H9 (cell line): ENCODE measurements at regions not wholly inside any gene's neighbourhood (a gene's known extent, or its start where the extent isn't known, plus 50 kb on each side); places are given as distances from the start of the nearest gene placed in this dataset.
"Not testable (repeated sequence)": the region's sequence is repeated elsewhere in the genome, so short reads cannot be mapped to it uniquely, and the experiment has no call there.

Experiments used
- DNase-seq: peaks from one replicate; pipeline ENCODE4 v3.0.0-alpha.2; 2017
- H2AFZ ChIP-seq: one replicate; pipeline ENCODE4 v1.6.1; 2013; ENCODE audit warnings: mild to moderate bottlenecking, low read length, control low read depth, moderate library complexity
- H2AK5ac ChIP-seq: 2 replicates; pipeline ENCODE4 v1.6.1; 2013; ENCODE audit warnings: low read length, control low read depth, mixed read lengths; ENCODE audit not compliant: insufficient read length
- H2BK120ac ChIP-seq: one replicate; pipeline ENCODE4 v1.6.1; 2013; ENCODE audit warnings: low read depth, mild to moderate bottlenecking, low read length, control low read depth, inconsistent platforms; ENCODE audit not compliant: poor library complexity, severe bottlenecking
- H2BK12ac ChIP-seq: 2 replicates; pipeline ENCODE4 v1.6.1; 2013; ENCODE audit warnings: low read length, control low read depth, mixed read lengths, low read depth; ENCODE audit not compliant: insufficient read length
- H2BK15ac ChIP-seq: 2 replicates; pipeline ENCODE4 v1.6.1; 2013; ENCODE audit warnings: low read depth, low read length, control low read depth
- H2BK20ac ChIP-seq: one replicate; pipeline ENCODE4 v1.6.1; 2013; ENCODE audit warnings: low read depth, mild to moderate bottlenecking, low read length, control low read depth, inconsistent platforms; ENCODE audit not compliant: poor library complexity, severe bottlenecking
- H2BK5ac ChIP-seq: 2 replicates; pipeline ENCODE4 v1.6.1; 2013; ENCODE audit warnings: low read length, control low read depth, mixed read lengths; ENCODE audit not compliant: insufficient read length
- H3K14ac ChIP-seq: 2 replicates; pipeline ENCODE4 v1.6.1; 2013; ENCODE audit warnings: low read length, control low read depth; ENCODE audit not compliant: insufficient read depth
- H3K18ac ChIP-seq: 2 replicates; pipeline ENCODE4 v1.6.1; 2013; ENCODE audit warnings: low read depth, mild to moderate bottlenecking, mixed read lengths, low read length, control low read depth; ENCODE audit not compliant: insufficient read length
- H3K23ac ChIP-seq: 2 replicates; pipeline ENCODE4 v1.6.1; 2013; ENCODE audit warnings: low read length, control low read depth, mixed read lengths, low read depth; ENCODE audit not compliant: insufficient read length
- H3K23me2 ChIP-seq: 2 replicates; pipeline ENCODE4 v1.6.1; 2013; ENCODE audit warnings: low read depth, mild to moderate bottlenecking, mixed read lengths, low read length, control low read depth; ENCODE audit not compliant: insufficient read length, poor library complexity, severe bottlenecking
- H3K27ac ChIP-seq: 2 replicates; pipeline ENCODE4 v1.5.1; 2013; ENCODE audit warnings: low read length, control low read depth, mixed read lengths, low read depth; ENCODE audit not compliant: insufficient read length
- H3K27me3 ChIP-seq: 2 replicates; pipeline ENCODE4 v1.6.1; 2013; ENCODE audit warnings: low read length, control low read depth, inconsistent platforms; ENCODE audit not compliant: insufficient read depth
- H3K4ac ChIP-seq: 2 replicates; pipeline ENCODE4 v1.6.1; 2013; ENCODE audit warnings: low read depth, mild to moderate bottlenecking, control low read depth, inconsistent platforms, low read length, moderate library complexity
- H3K4me1 ChIP-seq: 2 replicates; pipeline ENCODE4 v1.6.1; 2013; ENCODE audit warnings: low read length, control low read depth, inconsistent platforms; ENCODE audit not compliant: insufficient read depth
- H3K4me2 ChIP-seq: 2 replicates; pipeline ENCODE4 v1.6.1; 2013; ENCODE audit warnings: low read length, control low read depth, mixed read lengths; ENCODE audit not compliant: insufficient read length, insufficient read depth
- H3K56ac ChIP-seq: 2 replicates; pipeline ENCODE4 v1.6.1; 2013; ENCODE audit warnings: low read depth, mild to moderate bottlenecking, mixed read lengths, low read length, control low read depth; ENCODE audit not compliant: insufficient read length
- H3K79me1 ChIP-seq: 2 replicates; pipeline ENCODE4 v1.6.1; 2013; ENCODE audit warnings: low read depth, mild to moderate bottlenecking, moderate library complexity, low read length, control low read depth, inconsistent platforms; ENCODE audit not compliant: insufficient read depth, poor library complexity, severe bottlenecking
- H3K79me2 ChIP-seq: 2 replicates; pipeline ENCODE4 v1.6.1; 2013; ENCODE audit warnings: low read length, control low read depth, inconsistent platforms; ENCODE audit not compliant: insufficient read depth
- H3K9ac ChIP-seq: 2 replicates; pipeline ENCODE4 v1.6.1; 2013; ENCODE audit warnings: low read length, control low read depth, mixed read lengths; ENCODE audit not compliant: insufficient read length; ENCODE audit errors: extremely low read depth
- H3K9me3 ChIP-seq: one replicate; pipeline ENCODE4 v1.6.1; 2013; ENCODE audit warnings: low read depth, low read length, inconsistent platforms; ENCODE audit not compliant: control insufficient read depth
- H3T11ph ChIP-seq: one replicate; pipeline ENCODE4 v1.6.1; 2013; ENCODE audit warnings: mild to moderate bottlenecking, low read length, control low read depth, inconsistent platforms
- H4K20me1 ChIP-seq: one replicate; pipeline ENCODE4 v1.6.1; 2013; ENCODE audit not compliant: control insufficient read depth, insufficient read length, insufficient read depth
- H4K5ac ChIP-seq: 2 replicates; pipeline ENCODE4 v1.6.1; 2013; ENCODE audit warnings: low read depth, mild to moderate bottlenecking, mixed read lengths, low read length, control low read depth; ENCODE audit not compliant: insufficient read length
- H4K8ac ChIP-seq: replicated peaks from 2 replicates; pipeline ENCODE4 v1.6.1; 2013; ENCODE audit warnings: low read length, control low read depth, mixed read lengths, low read depth; ENCODE audit not compliant: insufficient read length
- H4K91ac ChIP-seq: 2 replicates; pipeline ENCODE4 v1.6.1; 2013; ENCODE audit warnings: low read depth, mild to moderate bottlenecking, moderate library complexity, mixed read lengths, low read length, control low read depth; ENCODE audit not compliant: insufficient read length
- H3K27ac Mint-ChIP-seq, 3 experiments: 2 replicates in 2 of 3; 3 replicates in 1 of 3; pipeline ENCODE4 v1.8.0; 2020 to 2021; ENCODE audit warnings: mixed read lengths in 3 of 3, mild to moderate bottlenecking in 1 of 3, moderate library complexity in 1 of 3
- H3K27me3 Mint-ChIP-seq: 2 replicates; pipeline ENCODE4 v1.8.0; 2021; ENCODE audit warnings: low read depth, mild to moderate bottlenecking, moderate library complexity, mixed read lengths
- H3K36me3 Mint-ChIP-seq, 3 experiments: 2 replicates in 2 of 3; 3 replicates in 1 of 3; pipeline ENCODE4 v1.8.0; 2020 to 2021; ENCODE audit warnings: low read depth in 3 of 3, mixed read lengths in 3 of 3; ENCODE audit not compliant: insufficient read depth in 1 of 3
- H3K4me1 Mint-ChIP-seq, 2 experiments: 2 replicates each; pipeline ENCODE4 v1.8.0; 2020; ENCODE audit warnings: mixed read lengths in 2 of 2
- H3K4me3 Mint-ChIP-seq, 2 experiments: 2 replicates in 1 of 2; 3 replicates in 1 of 2; pipeline ENCODE4 v1.8.0; 2020 to 2021; ENCODE audit warnings: mild to moderate bottlenecking in 2 of 2, mixed read lengths in 2 of 2, moderate library complexity in 1 of 2
- H3K9me3 Mint-ChIP-seq, 2 experiments: 2 replicates in 1 of 2; 3 replicates in 1 of 2; pipeline ENCODE4 v1.8.0; 2020; ENCODE audit warnings: mild to moderate bottlenecking in 2 of 2, mixed read lengths in 2 of 2, moderate library complexity in 1 of 2
- WGBS: extraction: QIAGEN DNeasy Blood & Tissue Kit; methylation state at CpG from one replicate; pipeline ENCODE4 v1.1.7; 2013; ENCODE audit warnings: missing lambda C conversion rate, low lambda C conversion rate, mixed read lengths; ENCODE audit not compliant: insufficient read length; ENCODE audit errors: extremely low coverage; 5-methylcytosine and 5-hydroxymethylcytosine counted together
- TF ChIP-seq, protein P1 (sequence below): fragments of 200-600 bp; sonication (generic); conservative IDR thresholded peaks from 3 replicates; pipeline ENCODE4 v1.8.0; 2021; ENCODE audit warnings: antibody characterized with exemption, mild to moderate bottlenecking

DNA sequence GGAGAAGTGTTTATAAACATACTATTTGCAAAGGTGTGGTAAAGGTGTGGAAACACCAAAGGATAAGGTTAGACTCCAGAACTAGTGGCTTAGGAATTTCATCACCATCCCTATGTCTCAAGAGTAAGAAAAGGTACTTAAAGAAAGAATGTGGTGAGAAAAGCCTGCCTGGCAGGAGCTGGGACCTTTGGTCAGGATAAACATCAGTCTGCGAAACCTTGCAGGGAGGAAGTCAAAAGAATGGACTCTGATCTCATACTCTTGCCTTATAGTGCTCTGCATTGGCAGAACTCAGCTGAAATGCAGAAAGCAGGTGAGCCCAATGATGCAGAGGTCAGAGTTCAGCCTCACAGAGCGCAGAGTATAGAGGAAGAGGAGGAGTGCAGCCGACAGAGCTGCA, 97.2 kb upstream of the NR3C2 start:
- H3K27me3 ChIP-seq, result no peaks in the 10 kb centered on the region
- no peak overlapping the region for H2BK120ac ChIP-seq
- Mint-ChIP-seq H3K36me3 (peaks cover 4 to 10% (median 5%) of the 10 kb centered on the region in 3 experiments; a peak in 4 of 7 replicates), H3K27ac (no peak overlapping the region), H3K27me3 (no peaks in the 10 kb centered on the region), H3K4me1 (no peaks in the 10 kb centered on the region), H3K9me3 (peaks cover 5 to 8% of the 10 kb centered on the region in 2 experiments), H3K4me3 (no peak overlapping the region)
- no peak overlapping the region for H2AFZ ChIP-seq
- H3K23ac ChIP-seq, result no peak overlapping the region
- no peak overlapping the region for H3K4ac ChIP-seq
- no peak overlapping the region for H4K8ac ChIP-seq
- no peak overlapping the region for H3K27ac ChIP-seq
- no peak overlapping the region for H3K9ac ChIP-seq
- no peak overlapping the region for H3K4me2 ChIP-seq
- no peak overlapping the region for H4K91ac ChIP-seq
- H3K18ac ChIP-seq, result no peak overlapping the region
- H3K23me2 ChIP-seq, result no peaks in the 10 kb centered on the region
- no peak overlapping the region for H3T11ph ChIP-seq
- H3K4me1 ChIP-seq, result no peaks in the 10 kb centered on the region
- H3K14ac ChIP-seq, result no peak overlapping the region
- DNase-seq, result no peak
- H2BK15ac ChIP-seq, result no peak overlapping the region
- H2AK5ac ChIP-seq, result no peak overlapping the region
- H3K9me3 ChIP-seq, result no peaks in the 10 kb centered on the region
- H2BK12ac ChIP-seq, result no peak overlapping the region
- no peaks in the 10 kb centered on the region for H4K20me1 ChIP-seq
- no peak overlapping the region for H2BK20ac ChIP-seq
- TF ChIP-seq, protein P1, sequence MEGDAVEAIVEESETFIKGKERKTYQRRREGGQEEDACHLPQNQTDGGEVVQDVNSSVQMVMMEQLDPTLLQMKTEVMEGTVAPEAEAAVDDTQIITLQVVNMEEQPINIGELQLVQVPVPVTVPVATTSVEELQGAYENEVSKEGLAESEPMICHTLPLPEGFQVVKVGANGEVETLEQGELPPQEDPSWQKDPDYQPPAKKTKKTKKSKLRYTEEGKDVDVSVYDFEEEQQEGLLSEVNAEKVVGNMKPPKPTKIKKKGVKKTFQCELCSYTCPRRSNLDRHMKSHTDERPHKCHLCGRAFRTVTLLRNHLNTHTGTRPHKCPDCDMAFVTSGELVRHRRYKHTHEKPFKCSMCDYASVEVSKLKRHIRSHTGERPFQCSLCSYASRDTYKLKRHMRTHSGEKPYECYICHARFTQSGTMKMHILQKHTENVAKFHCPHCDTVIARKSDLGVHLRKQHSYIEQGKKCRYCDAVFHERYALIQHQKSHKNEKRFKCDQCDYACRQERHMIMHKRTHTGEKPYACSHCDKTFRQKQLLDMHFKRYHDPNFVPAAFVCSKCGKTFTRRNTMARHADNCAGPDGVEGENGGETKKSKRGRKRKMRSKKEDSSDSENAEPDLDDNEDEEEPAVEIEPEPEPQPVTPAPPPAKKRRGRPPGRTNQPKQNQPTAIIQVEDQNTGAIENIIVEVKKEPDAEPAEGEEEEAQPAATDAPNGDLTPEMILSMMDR, result no peak
- no peak overlapping the region for H3K56ac ChIP-seq
- H3K79me1 ChIP-seq, result no peaks in the 10 kb centered on the region
- no peaks in the 10 kb centered on the region for H3K79me2 ChIP-seq
- H4K5ac ChIP-seq, result no peak overlapping the region
- WGBS, result no CpG with 5 or more reads among the region's 3 CpGs
- no peak overlapping the region for H2BK5ac ChIP-seq

DNA sequence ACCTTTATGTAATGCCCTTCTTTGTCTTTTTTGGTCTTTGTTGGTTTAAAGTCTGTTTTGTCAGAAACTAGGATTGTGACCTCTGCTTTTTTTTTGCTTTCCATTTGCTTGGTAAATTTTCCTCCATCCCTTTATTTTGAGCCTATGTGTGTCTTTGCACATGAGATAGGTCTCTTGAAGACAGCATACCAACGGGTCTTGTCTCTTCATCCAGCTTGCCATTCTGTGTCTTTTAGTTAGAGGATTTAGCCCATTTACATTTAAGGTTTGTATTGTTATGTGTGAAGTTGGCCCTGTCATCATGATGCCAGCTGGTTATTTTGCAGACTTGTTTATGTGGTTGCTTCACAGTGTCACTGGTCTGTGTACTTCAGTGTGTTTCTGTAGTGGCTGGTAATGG, 91.6 kb upstream of the NR3C2 start:
- not testable (repeated sequence) for H3K27me3 ChIP-seq, H2BK5ac ChIP-seq, H3K56ac ChIP-seq, H3K27ac ChIP-seq, H3T11ph ChIP-seq, H2BK15ac ChIP-seq, H3K23ac ChIP-seq, H3K79me2 ChIP-seq, H3K14ac ChIP-seq, H3K4me1 Mint-ChIP-seq, H4K8ac ChIP-seq, H2AFZ ChIP-seq, H2BK120ac ChIP-seq, H2BK12ac ChIP-seq, H3K4me1 ChIP-seq, H4K20me1 ChIP-seq, H2AK5ac ChIP-seq, H3K27ac Mint-ChIP-seq, H3K4me3 Mint-ChIP-seq, H3K4me2 ChIP-seq, H3K79me1 ChIP-seq, H4K91ac ChIP-seq, H3K18ac ChIP-seq, H4K5ac ChIP-seq, H3K23me2 ChIP-seq, DNase-seq, H3K9me3 ChIP-seq, H3K4ac ChIP-seq, H3K9ac ChIP-seq, H3K27me3 Mint-ChIP-seq, H2BK20ac ChIP-seq
- no CpG with 5 or more reads among the region's 1 CpG for WGBS
- Mint-ChIP-seq H3K36me3 (peaks cover 10 to 27% (median 24%) of the 10 kb centered on the region in 3 experiments; a peak in 5 of 7 replicates), H3K9me3 (peaks cover 27 to 41% of the 10 kb centered on the region in 2 experiments)
